ENCODE measurements at regions not wholly inside any gene's neighbourhood (a gene's known extent, or its start where the extent isn't known, plus 50 kb on each side); places are given as distances from the start of the nearest gene placed in this dataset.

DNA sequence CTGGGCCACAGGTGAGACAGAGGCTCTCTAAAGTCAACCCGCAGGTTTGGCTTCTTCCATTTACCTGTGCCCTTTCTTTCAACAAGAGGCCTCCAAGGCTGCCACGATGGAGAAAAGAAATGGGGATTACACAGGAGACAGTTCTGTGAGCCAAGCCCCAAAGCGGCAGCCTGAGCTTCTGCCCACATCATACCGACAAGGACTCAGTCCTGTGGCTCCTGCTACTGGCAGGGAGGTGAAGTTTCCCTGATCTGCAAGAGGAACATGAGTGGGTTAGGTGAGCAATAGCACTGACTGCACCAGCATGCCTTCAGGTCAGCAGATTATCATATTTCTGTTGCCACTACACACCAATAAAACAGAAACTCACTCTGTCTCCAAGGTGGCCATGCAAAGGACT is 800.0 kb downstream of the KCNJ18 start:
- no peak overlapping the region for H3K27ac ChIP-seq (ENCODE audit: low read length)

DNA sequence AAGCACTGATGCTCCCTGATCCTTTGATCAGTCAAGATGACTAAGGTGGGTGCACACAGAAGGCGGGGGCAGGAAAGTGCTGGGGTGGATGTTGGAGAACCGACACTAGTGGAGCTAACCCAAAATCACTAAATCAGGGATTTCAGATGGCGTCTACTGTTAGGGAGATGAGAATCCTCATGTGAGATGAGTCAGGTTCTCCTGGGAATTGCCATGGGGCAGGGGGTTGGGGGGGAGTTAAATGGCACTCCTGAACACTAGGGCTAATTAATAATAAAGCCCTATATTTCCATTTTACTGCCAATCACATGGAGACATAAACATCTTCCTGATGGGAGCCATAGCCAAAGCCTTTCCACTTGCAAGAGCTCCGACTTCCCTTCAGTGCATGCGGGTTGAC is 804.1 kb downstream of the KCNJ18 start:
- peaks cover 47% of the 10 kb centered on the region for H3K9me3 ChIP-seq (ENCODE audit: control insufficient read depth, low read depth, low read length)
- no peaks in the 10 kb centered on the region for H3K36me3 ChIP-seq (ENCODE audit: control insufficient read depth, low read depth, low read length)
- H3K9ac ChIP-seq (ENCODE audit: low read length): no peak overlapping the region
- H3K4me3 ChIP-seq (ENCODE audit: low read length): no peak overlapping the region
- H3K4me1 ChIP-seq (ENCODE audit: control insufficient read depth, low read depth, low read length): no peaks in the 10 kb centered on the region
- no peaks in the 10 kb centered on the region for H3K27me3 ChIP-seq (ENCODE audit: control insufficient read depth, insufficient read depth, low read length)
- H3K27ac ChIP-seq (ENCODE audit: low read length): no peak overlapping the region

More for the DNA sequence above, 800.0 kb downstream of the KCNJ18 start:
- H3K9ac ChIP-seq (ENCODE audit: low read length): no peak overlapping the region
- no peaks in the 10 kb centered on the region for H3K36me3 ChIP-seq (ENCODE audit: control insufficient read depth, low read depth, low read length)
- peaks cover 67% of the 10 kb centered on the region for H3K9me3 ChIP-seq (ENCODE audit: control insufficient read depth, low read depth, low read length)
- no peak overlapping the region for H3K4me3 ChIP-seq (ENCODE audit: low read length)
- no peaks in the 10 kb centered on the region for H3K4me1 ChIP-seq (ENCODE audit: control insufficient read depth, low read depth, low read length)
- H3K27me3 ChIP-seq (ENCODE audit: control insufficient read depth, insufficient read depth, low read length): no peaks in the 10 kb centered on the region

DNA sequence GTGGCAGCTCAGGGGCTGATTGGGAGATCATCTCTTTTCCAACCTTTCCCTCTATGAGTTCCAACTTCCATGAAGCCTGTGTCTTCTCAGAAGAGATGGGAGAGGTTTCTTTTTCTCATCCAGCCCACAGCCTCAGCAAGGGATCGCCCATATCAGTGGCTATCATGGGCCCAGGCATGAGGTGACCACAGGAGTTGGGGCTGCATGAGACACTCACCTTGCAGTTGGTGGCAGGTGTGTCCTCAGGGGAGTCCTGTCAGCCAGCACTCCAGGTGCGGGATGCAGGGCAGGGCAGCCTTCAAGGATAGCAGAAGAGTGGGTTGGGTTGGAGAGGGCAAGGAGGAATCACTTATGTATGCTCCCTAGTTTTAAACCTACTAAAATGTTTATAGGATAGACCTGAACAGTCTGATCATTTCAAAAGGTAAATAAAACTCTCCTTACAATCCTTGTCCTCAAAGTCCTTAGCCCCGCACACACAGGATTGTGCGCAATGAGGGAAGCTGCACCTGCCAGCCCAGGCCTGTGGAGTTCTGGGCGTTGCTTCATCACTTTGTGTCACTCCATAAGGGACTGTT is 811.1 kb downstream of the KCNJ18 start:
- Histone ChIP-seq H3K36me3 (ENCODE audit: control insufficient read depth, low read depth, low read length) (no peaks in the 10 kb centered on the region), H3K4me1 (ENCODE audit: control insufficient read depth, low read depth, low read length) (no peaks in the 10 kb centered on the region), H3K27ac (ENCODE audit: low read length) (no peak overlapping the region), H3K27me3 (ENCODE audit: control insufficient read depth, insufficient read depth, low read length) (no peaks in the 10 kb centered on the region), H3K4me3 (ENCODE audit: low read length) (no peak overlapping the region), H3K9me3 (ENCODE audit: control insufficient read depth, low read depth, low read length) (peaks cover 43% of the 10 kb centered on the region), H3K9ac (ENCODE audit: low read length) (no peak overlapping the region)

DNA sequence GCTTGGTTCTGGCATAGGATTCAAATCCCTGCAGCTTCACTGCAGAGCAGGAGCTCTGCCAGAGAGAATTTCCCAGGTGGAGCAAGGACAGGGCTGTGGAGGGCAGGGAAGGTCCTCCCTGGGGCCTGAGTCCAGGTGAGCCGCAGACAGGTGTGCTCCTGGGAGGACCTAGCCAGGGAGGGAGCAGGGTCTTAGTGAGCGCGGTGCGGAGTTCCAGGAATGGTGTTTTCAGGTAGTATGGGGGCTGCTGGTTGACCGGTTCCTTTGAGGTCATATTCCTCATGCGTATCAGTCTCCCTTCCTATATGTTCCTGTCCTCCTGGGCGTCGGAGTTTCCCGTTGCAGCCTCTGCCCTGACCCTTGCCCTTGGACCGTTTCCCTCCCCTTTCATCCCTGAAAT is 813.3 kb downstream of the KCNJ18 start:
- Histone ChIP-seq H3K36me3 (ENCODE audit: control insufficient read depth, low read depth, low read length) (no peaks in the 10 kb centered on the region), H3K4me3 (ENCODE audit: low read length) (no peak overlapping the region), H3K27me3 (ENCODE audit: control insufficient read depth, insufficient read depth, low read length) (no peaks in the 10 kb centered on the region), H3K9me3 (ENCODE audit: control insufficient read depth, low read depth, low read length) (peaks cover 53% of the 10 kb centered on the region), H3K4me1 (ENCODE audit: control insufficient read depth, low read depth, low read length) (no peaks in the 10 kb centered on the region), H3K27ac (ENCODE audit: low read length) (no peak overlapping the region), H3K9ac (ENCODE audit: low read length) (no peak overlapping the region)

DNA sequence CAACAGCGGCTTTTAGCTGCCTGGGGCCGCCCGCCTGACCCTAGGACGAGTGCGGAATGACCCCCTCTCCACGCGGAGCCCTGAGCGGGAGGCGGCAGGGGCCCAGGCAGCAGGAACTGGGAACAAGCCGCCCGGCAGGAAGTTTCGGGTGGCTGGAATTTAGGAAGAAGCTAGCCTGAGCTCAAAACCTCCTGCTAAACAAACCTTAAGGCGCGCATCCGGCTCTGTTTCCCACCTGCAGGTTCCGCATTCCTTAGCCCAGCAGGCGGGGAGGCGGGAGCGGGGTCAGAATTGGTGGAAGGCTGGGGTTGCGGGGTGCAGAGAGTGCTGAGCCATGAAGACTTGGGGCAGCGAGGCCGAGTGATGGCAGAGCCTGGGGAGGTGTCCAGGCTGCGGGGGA is 813.9 kb downstream of the KCNJ18 start:
- H3K4me3 ChIP-seq (ENCODE audit: low read length): no peak overlapping the region
- H3K36me3 ChIP-seq (ENCODE audit: control insufficient read depth, low read depth, low read length): no peaks in the 10 kb centered on the region
- H3K27me3 ChIP-seq (ENCODE audit: control insufficient read depth, insufficient read depth, low read length): no peaks in the 10 kb centered on the region
- H3K9ac ChIP-seq (ENCODE audit: low read length): no peak overlapping the region
- no peak overlapping the region for H3K27ac ChIP-seq (ENCODE audit: low read length)
- H3K9me3 ChIP-seq (ENCODE audit: control insufficient read depth, low read depth, low read length): peaks cover 57% of the 10 kb centered on the region
- no peaks in the 10 kb centered on the region for H3K4me1 ChIP-seq (ENCODE audit: control insufficient read depth, low read depth, low read length)

DNA sequence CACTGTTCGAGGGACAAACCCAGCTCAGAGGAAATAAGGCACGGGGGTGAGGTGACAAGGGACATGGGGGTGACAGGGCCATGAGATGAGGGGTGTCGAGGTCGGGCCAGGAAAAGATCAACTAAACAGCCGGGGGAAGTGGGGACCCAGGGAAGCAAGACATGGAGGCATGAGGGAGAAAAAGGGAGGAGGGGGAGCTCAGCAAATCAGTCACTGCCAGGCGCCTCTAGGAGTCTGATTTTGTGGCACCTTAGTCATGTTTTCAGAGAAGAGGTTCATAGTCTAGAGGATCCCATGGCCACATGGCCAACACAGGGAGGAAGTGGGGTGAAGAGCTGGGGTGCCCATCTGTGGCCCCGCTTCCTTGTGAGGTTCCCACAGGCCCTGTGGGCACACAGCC is 814.5 kb downstream of the KCNJ18 start:
- Histone ChIP-seq H3K9ac (ENCODE audit: low read length) (no peak overlapping the region), H3K9me3 (ENCODE audit: control insufficient read depth, low read depth, low read length) (peaks cover 64% of the 10 kb centered on the region), H3K4me1 (ENCODE audit: control insufficient read depth, low read depth, low read length) (no peaks in the 10 kb centered on the region), H3K4me3 (ENCODE audit: low read length) (no peak overlapping the region), H3K27me3 (ENCODE audit: control insufficient read depth, insufficient read depth, low read length) (no peaks in the 10 kb centered on the region), H3K27ac (ENCODE audit: low read length) (no peak overlapping the region), H3K36me3 (ENCODE audit: control insufficient read depth, low read depth, low read length) (no peaks in the 10 kb centered on the region)

DNA sequence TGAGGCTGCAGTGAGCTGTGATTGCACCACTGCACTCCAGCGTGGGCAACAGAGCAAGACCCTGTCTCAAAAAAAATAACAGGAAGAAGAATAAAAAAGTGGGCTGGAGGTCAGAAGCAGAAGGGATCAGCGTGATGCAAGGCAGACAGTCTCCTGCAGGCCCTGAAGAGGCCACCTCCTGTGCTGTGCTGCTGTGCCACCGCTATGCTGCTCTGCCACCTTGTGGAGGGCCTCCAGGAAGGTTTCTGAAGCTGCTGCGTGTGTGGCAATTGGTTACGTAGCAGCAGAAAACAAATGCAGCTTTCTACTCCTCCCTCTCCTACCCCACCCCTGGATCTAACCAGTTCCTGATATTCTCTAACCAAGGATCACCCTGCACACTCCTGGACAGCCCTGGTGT is 815.5 kb downstream of the KCNJ18 start:
- H3K9ac ChIP-seq (ENCODE audit: low read length): no peak overlapping the region
- no peaks in the 10 kb centered on the region for H3K27me3 ChIP-seq (ENCODE audit: control insufficient read depth, insufficient read depth, low read length)
- no peaks in the 10 kb centered on the region for H3K36me3 ChIP-seq (ENCODE audit: control insufficient read depth, low read depth, low read length)
- H3K9me3 ChIP-seq (ENCODE audit: control insufficient read depth, low read depth, low read length): peaks cover 66% of the 10 kb centered on the region
- H3K4me1 ChIP-seq (ENCODE audit: control insufficient read depth, low read depth, low read length): no peaks in the 10 kb centered on the region
- H3K27ac ChIP-seq (ENCODE audit: low read length): no peak overlapping the region
- H3K4me3 ChIP-seq (ENCODE audit: low read length): no peak overlapping the region

DNA sequence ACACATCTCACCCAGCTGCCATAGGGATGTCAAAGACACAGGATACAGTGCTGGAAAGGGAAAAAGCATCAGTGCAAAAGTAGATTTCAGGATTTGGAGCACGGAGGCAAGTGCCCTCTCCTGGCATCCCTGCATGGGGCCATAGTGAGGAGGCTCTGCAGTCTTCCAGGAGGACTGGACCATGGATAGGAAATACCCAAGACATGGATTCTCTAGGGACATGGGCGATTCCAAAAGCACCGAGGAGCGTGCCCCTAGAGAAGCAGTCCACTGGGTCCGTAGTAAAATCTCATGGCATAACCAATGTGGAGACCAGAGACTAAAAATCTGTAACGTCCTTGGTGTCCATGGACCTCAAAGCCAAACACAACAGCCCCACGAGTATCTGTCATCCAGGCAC is 818.2 kb downstream of the KCNJ18 start:
- peaks cover 47% of the 10 kb centered on the region for H3K9me3 ChIP-seq (ENCODE audit: control insufficient read depth, low read depth, low read length)

DNA sequence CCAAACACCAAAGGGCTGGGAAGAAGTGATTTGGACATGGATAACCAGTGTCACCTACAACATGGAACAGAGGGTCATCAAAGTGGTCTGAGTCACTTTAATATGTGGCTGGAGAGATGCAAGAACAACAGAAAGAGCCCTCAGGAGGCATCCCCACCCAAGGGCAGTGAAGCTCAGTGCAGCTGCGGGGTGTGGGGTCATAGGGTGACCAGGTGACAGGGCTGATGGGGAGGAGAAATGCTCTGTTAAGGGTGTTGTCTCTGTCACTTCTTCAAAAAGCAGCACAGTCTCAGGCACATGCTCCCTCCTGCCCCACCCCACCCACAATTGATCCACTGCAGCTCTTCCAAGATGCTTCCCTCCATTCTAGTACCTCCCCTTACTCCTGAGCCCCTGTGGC is 819.1 kb downstream of the KCNJ18 start:
- H3K36me3 ChIP-seq (ENCODE audit: control insufficient read depth, low read depth, low read length): no peaks in the 10 kb centered on the region
- no peak overlapping the region for H3K9ac ChIP-seq (ENCODE audit: low read length)
- no peak overlapping the region for H3K4me3 ChIP-seq (ENCODE audit: low read length)
- H3K27ac ChIP-seq (ENCODE audit: low read length): no peak overlapping the region
- H3K4me1 ChIP-seq (ENCODE audit: control insufficient read depth, low read depth, low read length): no peaks in the 10 kb centered on the region
- H3K9me3 ChIP-seq (ENCODE audit: control insufficient read depth, low read depth, low read length): peaks cover 42% of the 10 kb centered on the region
- H3K27me3 ChIP-seq (ENCODE audit: control insufficient read depth, insufficient read depth, low read length): no peaks in the 10 kb centered on the region

More for the DNA sequence above, 818.2 kb downstream of the KCNJ18 start:
- no peak overlapping the region for H3K9ac ChIP-seq (ENCODE audit: low read length)
- no peak overlapping the region for H3K4me3 ChIP-seq (ENCODE audit: low read length)
- no peaks in the 10 kb centered on the region for H3K4me1 ChIP-seq (ENCODE audit: control insufficient read depth, low read depth, low read length)
- H3K36me3 ChIP-seq (ENCODE audit: control insufficient read depth, low read depth, low read length): no peaks in the 10 kb centered on the region
- H3K27me3 ChIP-seq (ENCODE audit: control insufficient read depth, insufficient read depth, low read length): no peaks in the 10 kb centered on the region
- no peak overlapping the region for H3K27ac ChIP-seq (ENCODE audit: low read length)

DNA sequence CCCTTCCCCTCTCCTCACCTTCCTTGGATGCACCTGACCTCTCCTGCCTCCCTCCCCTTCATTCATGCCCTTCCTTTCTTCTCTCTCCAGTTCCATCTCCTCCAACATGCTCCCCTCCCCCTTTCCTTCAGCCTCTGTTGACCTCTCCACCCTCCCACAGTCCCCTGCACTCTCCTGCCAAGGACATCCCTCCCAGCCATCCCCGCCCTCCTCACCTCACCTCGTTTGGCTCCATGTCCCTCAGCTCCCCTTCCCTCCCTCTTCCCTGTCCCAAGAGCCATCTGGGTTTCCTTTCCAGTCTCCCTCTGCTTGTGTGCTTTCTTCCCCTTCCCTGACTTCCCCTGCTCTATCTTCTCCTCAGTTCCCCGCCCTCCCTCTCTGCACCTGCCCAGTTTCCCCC is 819.7 kb downstream of the KCNJ18 start:
- H3K27ac ChIP-seq (ENCODE audit: low read length): no peak overlapping the region
- H3K4me1 ChIP-seq (ENCODE audit: control insufficient read depth, low read depth, low read length): no peaks in the 10 kb centered on the region
- H3K9me3 ChIP-seq (ENCODE audit: control insufficient read depth, low read depth, low read length): peaks cover 44% of the 10 kb centered on the region
- no peaks in the 10 kb centered on the region for H3K27me3 ChIP-seq (ENCODE audit: control insufficient read depth, insufficient read depth, low read length)
- H3K9ac ChIP-seq (ENCODE audit: low read length): no peak overlapping the region
- no peak overlapping the region for H3K4me3 ChIP-seq (ENCODE audit: low read length)
- H3K36me3 ChIP-seq (ENCODE audit: control insufficient read depth, low read depth, low read length): no peaks in the 10 kb centered on the region

DNA sequence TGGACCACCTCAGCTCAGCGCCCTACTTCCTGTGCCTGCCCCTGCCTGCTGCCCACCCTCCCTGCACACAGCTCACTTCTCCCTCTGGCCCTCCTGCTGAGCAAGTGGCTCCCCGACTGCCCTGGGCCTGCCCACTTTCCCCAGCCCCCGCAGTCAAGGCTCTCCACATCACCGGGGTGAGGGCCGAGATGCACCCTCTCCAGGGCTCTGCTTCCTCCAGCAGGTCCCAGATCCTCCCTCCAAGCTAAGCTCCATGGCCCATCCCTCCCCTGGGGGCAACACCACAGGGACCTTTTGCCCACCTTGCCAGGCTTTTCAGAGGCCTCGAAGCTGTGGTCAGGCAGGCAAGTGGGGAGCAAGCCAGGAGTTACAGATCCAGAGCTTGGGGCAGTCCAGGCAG is 820.2 kb downstream of the KCNJ18 start:
- Histone ChIP-seq H3K9me3 (ENCODE audit: control insufficient read depth, low read depth, low read length) (peaks cover 44% of the 10 kb centered on the region), H3K9ac (ENCODE audit: low read length) (no peak overlapping the region), H3K4me3 (ENCODE audit: low read length) (no peak overlapping the region)

DNA sequence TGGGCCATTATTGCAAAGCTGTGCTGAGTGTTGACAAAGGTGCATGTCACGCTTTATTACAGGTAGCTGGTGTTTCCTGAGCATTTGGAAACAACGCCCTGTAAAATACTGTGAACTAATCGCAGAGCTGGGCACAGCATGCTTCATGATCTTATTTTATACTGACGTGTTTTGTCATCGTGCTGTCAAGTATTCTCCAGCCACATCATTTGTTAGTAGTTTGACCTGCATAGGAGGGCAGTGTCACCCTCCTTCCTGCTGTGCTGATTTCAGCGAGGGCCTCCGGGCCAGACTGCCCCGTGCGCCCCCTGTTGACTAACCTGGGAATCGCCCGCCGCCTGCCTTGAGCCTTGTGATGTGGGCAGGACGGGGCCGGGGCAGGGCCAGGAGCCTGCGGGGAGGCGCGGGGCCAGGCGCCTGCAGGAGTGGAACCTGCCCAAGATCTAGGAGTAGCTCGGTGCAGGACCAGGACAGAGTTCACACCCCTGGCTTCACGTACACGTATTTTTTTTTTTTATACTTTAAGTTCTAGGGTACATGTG is 820.7 kb downstream of the KCNJ18 start:
- no peaks in the 10 kb centered on the region for H3K4me1 ChIP-seq (ENCODE audit: control insufficient read depth, low read depth, low read length)
- no peaks in the 10 kb centered on the region for H3K27me3 ChIP-seq (ENCODE audit: control insufficient read depth, insufficient read depth, low read length)
- H3K9ac ChIP-seq (ENCODE audit: low read length): no peak overlapping the region
- H3K36me3 ChIP-seq (ENCODE audit: control insufficient read depth, low read depth, low read length): no peaks in the 10 kb centered on the region
- no peak overlapping the region for H3K27ac ChIP-seq (ENCODE audit: low read length)
- H3K9me3 ChIP-seq (ENCODE audit: control insufficient read depth, low read depth, low read length): peaks cover 43% of the 10 kb centered on the region
- no peak overlapping the region for H3K4me3 ChIP-seq (ENCODE audit: low read length)

More for the DNA sequence above, 820.2 kb downstream of the KCNJ18 start:
- no peaks in the 10 kb centered on the region for H3K4me1 ChIP-seq (ENCODE audit: control insufficient read depth, low read depth, low read length)
- H3K36me3 ChIP-seq (ENCODE audit: control insufficient read depth, low read depth, low read length): no peaks in the 10 kb centered on the region
- no peaks in the 10 kb centered on the region for H3K27me3 ChIP-seq (ENCODE audit: control insufficient read depth, insufficient read depth, low read length)
- H3K27ac ChIP-seq (ENCODE audit: low read length): no peak overlapping the region
